OCI-M1 (cell line): ENCODE measurements at regions not wholly inside any gene's neighbourhood (a gene's known extent, or its start where the extent isn't known, plus 50 kb on each side); places are given as distances from the start of the nearest gene placed in this dataset.

Experiments
- DNase-seq: peaks from one replicate; lab custom pipeline; 2025; lab: John Stamatoyannopoulos, UW

DNA sequence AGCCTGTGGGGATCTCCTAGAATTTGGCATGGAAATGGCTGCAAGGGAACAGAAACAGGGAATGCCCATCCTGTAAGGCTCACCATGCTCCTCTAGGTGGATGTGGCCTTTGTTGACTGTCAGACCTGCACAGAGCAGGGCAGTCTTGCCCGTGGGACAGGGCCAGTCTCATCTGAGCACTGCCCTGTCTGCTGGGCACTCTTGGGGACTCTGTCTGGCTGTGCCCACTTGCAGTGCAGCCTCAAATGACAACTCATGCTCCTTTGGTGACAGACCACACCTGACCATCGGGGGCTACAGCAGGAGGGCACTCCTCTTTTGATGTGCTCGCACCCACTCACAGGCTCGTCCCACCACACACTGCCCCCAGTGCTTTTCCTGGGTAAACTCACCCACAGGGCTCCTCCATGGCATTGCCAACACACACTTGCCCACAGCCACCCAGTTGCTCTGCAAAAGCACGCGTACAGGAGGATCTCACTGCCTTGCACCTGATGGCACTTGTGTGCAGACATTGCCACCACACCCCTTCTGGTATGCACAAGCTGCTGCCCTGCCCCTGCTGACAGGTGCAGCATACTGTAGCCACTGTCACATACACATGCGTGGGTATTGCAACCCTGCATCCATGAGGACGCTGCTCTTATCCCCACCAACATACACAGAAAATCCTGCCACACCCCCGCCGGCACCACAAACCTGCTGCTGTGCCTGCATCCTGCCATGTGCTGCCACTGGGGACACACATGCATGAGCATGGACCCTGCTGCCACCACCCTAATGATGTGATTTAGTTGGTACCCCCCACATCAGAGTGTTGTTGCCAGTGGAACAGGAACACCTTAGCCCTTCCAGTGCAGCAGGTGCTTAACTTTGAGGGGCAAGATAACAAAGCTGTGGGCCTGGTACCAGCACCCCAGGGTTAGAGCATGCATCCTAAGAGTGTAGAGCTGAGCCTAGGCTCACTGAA lies 100.1 kb upstream of the ARHGEF9 start:
- no peak for DNase-seq

DNA sequence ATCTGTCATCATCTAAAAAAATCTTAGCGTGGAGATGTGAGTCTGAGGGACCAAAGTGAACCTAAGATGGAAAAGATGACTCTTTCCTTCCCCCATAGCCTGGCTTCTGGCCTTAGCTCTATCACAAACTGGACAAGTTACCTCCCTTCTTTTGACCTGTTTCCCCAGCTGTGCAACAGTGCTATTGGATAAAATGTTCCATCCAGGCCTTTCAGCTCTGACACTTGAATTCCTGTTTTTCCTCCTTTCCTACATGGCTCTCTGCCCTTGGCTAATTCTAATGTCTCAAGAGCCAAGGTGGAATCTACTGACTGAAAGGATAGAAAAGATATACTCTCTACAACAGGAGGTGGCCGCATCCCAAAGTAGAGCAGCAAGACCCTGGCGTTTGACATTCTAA lies 84.5 kb upstream of the ARHGEF9 start:
- no peak for DNase-seq

DNA sequence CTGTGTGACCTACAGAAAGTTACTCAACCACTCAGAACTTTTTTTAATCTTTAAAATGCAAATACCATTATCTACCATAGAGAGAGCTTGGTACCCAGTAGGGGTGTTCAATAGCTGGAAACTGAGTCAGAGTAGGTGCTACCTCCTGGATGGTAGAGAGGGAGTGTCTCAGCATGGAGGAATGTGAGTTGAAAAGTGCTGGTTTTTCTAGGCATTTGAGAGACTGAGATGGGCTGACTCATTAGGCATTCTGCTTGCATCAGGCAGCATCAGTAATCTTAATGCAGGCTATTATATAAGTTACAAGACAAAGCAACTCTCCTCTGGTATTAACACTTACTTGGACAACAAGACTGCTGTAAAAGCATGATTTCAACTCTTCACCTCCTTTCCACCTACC lies 70.9 kb upstream of the ARHGEF9 start:
- DNase-seq: no peak

DNA sequence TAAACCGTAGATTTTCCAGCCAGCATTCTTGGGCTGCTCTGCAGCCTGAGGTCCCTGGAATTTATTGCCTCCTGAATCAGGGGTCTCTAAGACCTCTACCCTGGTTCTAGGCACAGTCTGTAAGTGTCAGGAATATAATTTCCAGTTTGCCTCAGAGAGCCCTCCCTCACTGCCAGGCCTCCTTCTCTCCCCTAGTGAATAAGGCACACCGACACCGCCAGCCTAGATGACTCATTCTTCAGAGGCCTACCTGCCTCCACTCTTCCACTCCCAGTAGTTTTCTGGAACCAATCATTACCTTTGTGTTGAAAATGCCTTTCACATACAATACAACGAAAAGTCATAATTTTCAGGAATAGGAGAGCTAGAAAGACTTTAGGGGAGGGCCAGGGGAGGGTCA lies 50.3 kb upstream of the ARHGEF9 start:
- DNase-seq: no peak
